ENCODE measurements at regions not wholly inside any gene's neighbourhood (a gene's known extent, or its start where the extent isn't known, plus 50 kb on each side); places are given as distances from the start of the nearest gene placed in this dataset.
"Not testable (repeated sequence)": the region's sequence is repeated elsewhere in the genome, so short reads cannot be mapped to it uniquely, and the experiment has no call there.

- DNase-seq (ENCODE audit: low read depth in 3 of 3): no peak
Measured at GRCh38 chr9:117938896-117939295, 234.7 kb downstream of the TLR4 start.

GRCh38 chr9:117944750-117945149, 240.5 kb downstream of the TLR4 start:
- not testable (repeated sequence) for DNase-seq (ENCODE audit: low read depth in 3 of 3)

- no peak for DNase-seq (ENCODE audit: low read depth in 3 of 3)
Measured at GRCh38 chr9:117945286-117945685, 241.1 kb downstream of the TLR4 start.

- DNase-seq (ENCODE audit: low read depth in 3 of 3): no peak
Measured at GRCh38 chr9:117951127-117951526, 246.9 kb downstream of the TLR4 start.

GRCh38 chr9:117952581-117952980, 248.4 kb downstream of the TLR4 start:
- DNase-seq (ENCODE audit: low read depth in 3 of 3): no peak

GRCh38 chr9:117957267-117957666, 253.1 kb downstream of the TLR4 start:
- DNase-seq (ENCODE audit: low read depth in 3 of 3): no peak

- DNase-seq (ENCODE audit: low read depth in 3 of 3): no peak
Measured at GRCh38 chr9:117958726-117959125, 254.5 kb downstream of the TLR4 start.

- no peak for DNase-seq (ENCODE audit: low read depth in 3 of 3)
Measured at GRCh38 chr9:117963493-117964090, 259.4 kb downstream of the TLR4 start.

GRCh38 chr9:117970276-117971050, 266.3 kb downstream of the TLR4 start:
- DNase-seq (ENCODE audit: low read depth in 3 of 3): no peak

GRCh38 chr9:117974108-117974507, 269.9 kb downstream of the TLR4 start:
- DNase-seq (ENCODE audit: low read depth in 3 of 3): no peak

- no peak for DNase-seq (ENCODE audit: low read depth in 3 of 3)
Measured at GRCh38 chr9:117979914-117980313, 275.7 kb downstream of the TLR4 start.

- no peak for DNase-seq (ENCODE audit: low read depth in 3 of 3)
Measured at GRCh38 chr9:117987945-117988344, 283.7 kb downstream of the TLR4 start.

GRCh38 chr9:117992006-117992405, 287.8 kb downstream of the TLR4 start:
- no peak for DNase-seq (ENCODE audit: low read depth in 3 of 3)

GRCh38 chr9:118000581-118000980, 296.4 kb downstream of the TLR4 start:
- DNase-seq (ENCODE audit: low read depth in 3 of 3): no peak

- DNase-seq (ENCODE audit: low read depth in 3 of 3): no peak
Measured at GRCh38 chr9:118003240-118003639, 299.0 kb downstream of the TLR4 start.

- DNase-seq (ENCODE audit: low read depth in 3 of 3): no peak
Measured at GRCh38 chr9:118008246-118008645, 304.0 kb downstream of the TLR4 start.

- DNase-seq (ENCODE audit: low read depth in 3 of 3): no peak
Measured at GRCh38 chr9:118009614-118010013, 305.4 kb downstream of the TLR4 start.

- no peak for DNase-seq (ENCODE audit: low read depth in 3 of 3)
Measured at GRCh38 chr9:118017607-118018122, 313.5 kb downstream of the TLR4 start.

GRCh38 chr9:118023644-118024043, 319.4 kb downstream of the TLR4 start:
- no peak for DNase-seq (ENCODE audit: low read depth in 3 of 3)

- DNase-seq (ENCODE audit: low read depth in 3 of 3): no peak
Measured at GRCh38 chr9:118028225-118028624, 324.0 kb downstream of the TLR4 start.

- no peak for DNase-seq (ENCODE audit: low read depth in 3 of 3)
Measured at GRCh38 chr9:118029425-118029824, 325.2 kb downstream of the TLR4 start.

- no peak for DNase-seq (ENCODE audit: low read depth in 3 of 3)
Measured at GRCh38 chr9:118034701-118035100, 330.5 kb downstream of the TLR4 start.

- no peak for DNase-seq (ENCODE audit: low read depth in 3 of 3)
Measured at GRCh38 chr9:118038713-118039112, 334.5 kb downstream of the TLR4 start.
